NB4 (cell line): ENCODE measurements at regions not wholly inside any gene's neighbourhood (a gene's known extent, or its start where the extent isn't known, plus 50 kb on each side); places are given as distances from the start of the nearest gene placed in this dataset.

Experiments used
- DNase-seq: peaks from one replicate; pipeline ENCODE4 v3.0.0; 2010; ENCODE audit warnings: low read depth
- H3K4me3 ChIP-seq: one replicate; pipeline ENCODE4 v1.5.1; 2011; ENCODE audit warnings: mild to moderate bottlenecking, low read depth, low read length, moderate library complexity
- CTCF ChIP-seq: IDR thresholded peaks from one replicate; pipeline ENCODE4 v1.5.1; 2012; ENCODE audit warnings: low read depth, low read length
- MAX ChIP-seq: IDR thresholded peaks from 2 replicates; pipeline ENCODE4 v1.6.1; 2011; ENCODE audit warnings: low read depth, low read length
- MYC ChIP-seq: IDR thresholded peaks from 2 replicates; pipeline ENCODE4 v1.6.1; 2011; ENCODE audit warnings: low read depth, low read length
- POLR2A ChIP-seq: IDR thresholded peaks from 2 replicates; pipeline ENCODE4 v1.6.1; 2011; ENCODE audit warnings: mild to moderate bottlenecking; ENCODE audit not compliant: insufficient read length; ENCODE audit errors: extremely low read depth

GRCh38 chr6:134593442-134593841, 275.5 kb upstream of the SGK1 start:
- DNase-seq: no peak
- TF ChIP-seq MAX (no peak), POLR2A (no peak), MYC (no peak), CTCF (no peak)
- no peak overlapping the region for H3K4me3 ChIP-seq

GRCh38 chr6:134593024-134593423, 275.1 kb upstream of the SGK1 start:
- no peak for TF ChIP-seq MYC
- TF ChIP-seq MAX: no peak
- TF ChIP-seq CTCF: no peak
- H3K4me3 ChIP-seq: no peak overlapping the region
- no peak for DNase-seq

GRCh38 chr6:134590449-134590848, 272.5 kb upstream of the SGK1 start:
- DNase-seq: no peak
- TF ChIP-seq POLR2A (no peak), CTCF (no peak)
- no peak overlapping the region for H3K4me3 ChIP-seq

- TF ChIP-seq MYC (no peak), MAX (no peak), CTCF (no peak), POLR2A (no peak)
- no peak for DNase-seq
Measured at GRCh38 chr6:134590004-134590403, 272.1 kb upstream of the SGK1 start.

GRCh38 chr6:134589512-134589911, 271.6 kb upstream of the SGK1 start:
- TF ChIP-seq MYC (no peak), POLR2A (no peak), MAX (no peak), CTCF (no peak)
- no peak overlapping the region for H3K4me3 ChIP-seq
- no peak for DNase-seq

More at GRCh38 chr6:134590004-134590403, 272.1 kb upstream of the SGK1 start:
- no peak overlapping the region for H3K4me3 ChIP-seq

GRCh38 chr6:134588267-134588666, 270.4 kb upstream of the SGK1 start:
- TF ChIP-seq CTCF (no peak), MYC (no peak), POLR2A (no peak), MAX (no peak)

More at GRCh38 chr6:134588267-134588666, 270.4 kb upstream of the SGK1 start:
- DNase-seq: no peak
- no peak overlapping the region for H3K4me3 ChIP-seq
